GM21723 (cell line): ENCODE measurements at regions not wholly inside any gene's neighbourhood (a gene's known extent, or its start where the extent isn't known, plus 50 kb on each side); places are given as distances from the start of the nearest gene placed in this dataset.

Experiments
- ATAC-seq: cut with Tn5 transposase; IDR thresholded peaks from one replicate; pipeline ENCODE4 v1.9.1; 2021; ENCODE audit warnings: mild to moderate bottlenecking, moderate library complexity; ENCODE audit not compliant: unreplicated experiment

DNA sequence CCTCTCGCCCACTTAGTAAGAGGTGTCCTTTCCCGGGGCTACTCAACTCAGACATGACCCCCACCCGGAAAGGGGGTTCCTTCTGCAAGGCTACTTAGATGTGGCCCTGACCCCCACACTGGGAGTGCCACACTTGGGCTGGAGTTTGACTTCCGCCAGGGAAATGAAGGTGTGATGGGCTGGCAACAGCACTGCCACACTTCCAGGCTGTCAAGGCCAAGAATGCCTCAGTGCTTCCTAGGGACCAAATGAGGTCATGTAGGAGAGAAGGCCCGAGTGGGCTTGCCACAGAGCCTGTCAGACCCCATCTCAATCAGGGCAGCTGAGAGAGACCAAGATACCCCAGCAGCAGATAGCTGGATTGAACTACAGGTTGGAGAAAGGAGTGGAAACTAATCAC, 55.5 kb downstream of the DRD1 start:
- ATAC-seq, result no peak

DNA sequence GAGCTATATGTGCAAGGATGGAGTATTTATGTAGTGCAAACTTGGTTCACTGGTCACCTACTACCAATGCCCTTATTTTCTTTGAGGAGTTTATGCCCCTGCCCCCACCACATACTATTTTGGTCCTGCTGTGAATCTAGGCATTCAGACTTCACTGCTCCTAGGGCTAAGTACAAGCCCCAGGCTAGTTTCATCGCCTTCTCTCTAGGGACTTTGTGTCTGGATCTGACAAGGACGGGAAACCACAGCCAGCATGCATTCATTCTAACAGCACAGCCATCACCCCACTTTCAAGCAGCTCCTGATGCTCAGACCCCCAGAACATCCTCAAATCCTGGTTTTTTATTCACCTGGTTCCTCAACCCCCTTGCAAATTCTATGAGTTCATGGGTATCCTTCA, 56.8 kb downstream of the DRD1 start:
- no peak for ATAC-seq

DNA sequence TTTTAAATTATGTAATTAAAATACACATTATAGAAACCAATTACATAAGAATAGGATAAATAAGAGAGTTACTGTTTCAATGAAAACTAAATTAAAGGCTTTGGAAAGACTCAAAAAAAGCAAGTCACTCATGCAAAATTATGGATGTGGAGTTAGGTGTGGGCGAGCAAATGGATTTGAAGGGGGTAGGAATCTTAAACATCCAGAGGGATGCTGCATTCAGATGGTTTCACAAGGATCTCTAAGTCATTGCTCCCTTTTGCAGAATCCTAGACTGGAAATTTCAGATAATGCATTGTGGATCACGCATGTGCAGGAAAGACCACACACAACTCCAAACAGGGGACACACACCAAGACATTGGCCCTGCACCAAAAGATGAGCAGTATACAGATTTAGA, 57.5 kb downstream of the DRD1 start:
- ATAC-seq, result no peak

DNA sequence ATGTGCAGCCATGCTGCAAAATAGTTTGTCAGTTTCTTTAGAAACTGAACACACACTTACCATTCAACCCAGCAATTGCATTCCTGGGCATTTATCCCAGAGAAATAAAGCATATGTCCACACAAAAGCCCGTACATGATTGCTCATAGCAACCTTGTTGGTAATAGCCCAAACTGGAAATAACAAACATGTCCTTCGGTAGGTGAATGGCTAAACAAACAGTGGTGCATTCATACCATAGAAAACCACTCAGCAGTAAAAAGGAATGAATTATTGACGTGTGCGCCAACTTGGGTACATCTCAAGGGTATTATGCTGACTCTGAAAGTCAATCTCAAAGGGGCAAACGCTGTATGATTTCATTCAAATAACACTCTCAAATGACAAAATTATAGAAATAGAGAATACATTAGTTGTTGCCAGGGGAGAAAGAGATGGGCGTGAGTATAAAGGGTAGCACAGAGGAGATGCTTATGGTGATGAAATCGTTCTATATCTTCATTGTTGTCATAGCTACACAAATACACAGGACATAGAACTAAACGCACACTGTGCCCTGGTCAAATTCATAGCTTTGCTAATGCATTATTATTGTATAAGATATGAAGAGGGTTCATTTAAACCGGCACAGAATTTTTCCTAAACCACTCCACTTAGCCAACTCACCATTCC, 58.2 kb downstream of the DRD1 start:
- no peak for ATAC-seq

DNA sequence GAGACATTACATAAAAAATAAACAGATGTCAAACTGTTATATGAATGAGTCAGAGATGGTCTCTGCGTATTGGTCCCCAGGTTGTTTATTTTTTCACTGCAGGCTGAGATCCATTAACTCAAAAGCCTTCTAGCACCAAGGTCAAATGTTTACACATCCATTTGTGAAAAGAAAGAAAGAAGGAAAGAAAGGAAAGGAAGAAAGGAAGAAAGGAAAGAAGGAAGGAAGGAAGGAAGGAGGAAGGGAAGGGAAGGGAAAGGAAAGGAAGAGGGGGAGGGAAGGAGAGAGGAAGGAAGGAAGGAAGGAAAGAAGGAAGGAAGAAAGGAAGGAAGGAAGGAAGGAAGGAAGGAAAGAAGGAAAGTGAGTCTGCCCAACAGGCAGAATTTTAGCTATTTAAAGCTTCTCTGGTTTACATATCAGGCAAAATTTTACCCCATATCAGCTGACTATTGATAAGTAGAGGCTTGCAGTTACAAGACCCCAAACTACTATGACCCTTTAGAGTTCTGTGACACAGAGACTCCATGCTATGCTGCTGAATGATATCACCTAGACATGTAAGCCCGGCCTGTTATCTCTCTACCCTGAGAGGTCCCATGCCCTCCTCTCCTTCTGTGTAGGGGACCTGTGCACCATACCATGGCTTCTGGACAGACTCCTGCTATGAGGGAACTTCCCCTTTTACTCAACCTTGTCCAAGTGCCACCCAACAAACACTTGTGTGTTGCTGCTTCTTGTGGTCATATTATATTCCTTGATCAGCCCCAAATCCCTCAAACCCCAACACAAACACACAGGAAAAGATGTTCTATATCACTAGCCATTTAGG, 59.0 kb downstream of the DRD1 start:
- no peak for ATAC-seq

DNA sequence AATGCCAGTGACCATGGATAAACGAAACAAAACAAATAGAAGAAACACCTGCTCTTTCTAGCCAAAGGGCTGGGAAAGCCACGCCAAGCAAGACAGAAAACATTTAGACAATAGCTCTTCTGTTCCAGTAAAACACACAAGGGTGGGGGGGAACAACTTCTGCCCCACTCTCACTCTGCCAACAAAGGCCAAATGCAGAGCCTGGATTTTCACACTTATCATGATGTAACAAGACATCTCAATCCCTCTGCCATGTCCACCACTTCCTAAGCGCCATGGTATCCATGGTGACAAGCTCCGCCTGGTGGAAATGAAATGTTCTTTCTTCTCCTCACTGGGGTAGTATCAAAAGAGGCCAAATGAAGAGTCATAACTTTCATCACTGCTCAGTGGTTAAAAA, 60.6 kb downstream of the DRD1 start:
- no peak for ATAC-seq

DNA sequence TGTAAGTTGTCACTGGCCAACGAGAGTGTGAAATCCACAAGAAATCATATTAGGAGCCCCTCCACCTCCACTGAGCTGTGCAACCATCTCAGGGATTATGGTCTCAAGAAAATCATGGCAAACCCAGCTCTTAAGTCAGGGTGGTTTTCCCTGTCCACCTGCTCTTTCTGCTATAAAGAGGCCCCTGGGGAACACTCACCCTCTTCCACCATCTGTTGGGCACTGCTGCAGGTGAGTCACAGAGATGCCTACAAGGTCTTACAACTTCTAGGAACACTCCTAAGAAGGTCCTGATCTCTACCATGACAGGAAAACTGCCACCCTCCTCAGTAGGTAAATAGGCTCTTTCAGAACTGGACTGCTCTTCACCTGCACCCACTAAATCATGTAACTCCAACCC, 61.8 kb downstream of the DRD1 start:
- no peak for ATAC-seq

DNA sequence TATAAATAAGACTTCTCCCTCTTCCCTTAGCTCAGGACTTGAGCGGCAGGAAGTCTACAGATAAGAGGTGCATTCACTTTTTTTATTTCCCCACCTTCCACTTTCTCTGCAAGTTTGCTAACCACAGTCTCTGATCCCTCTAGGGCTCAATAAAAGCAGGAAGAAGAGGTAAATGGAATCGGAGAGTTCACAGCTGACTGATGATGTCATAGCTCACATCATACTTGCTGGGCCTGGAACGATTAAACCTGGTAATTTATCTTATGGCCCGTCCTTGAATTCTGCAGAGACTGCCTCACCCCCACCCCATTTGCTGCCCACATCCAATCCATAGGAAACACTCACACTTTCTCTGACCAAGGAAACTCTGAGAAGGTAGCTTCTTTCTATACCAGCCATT, 62.9 kb downstream of the DRD1 start:
- no peak for ATAC-seq

DNA sequence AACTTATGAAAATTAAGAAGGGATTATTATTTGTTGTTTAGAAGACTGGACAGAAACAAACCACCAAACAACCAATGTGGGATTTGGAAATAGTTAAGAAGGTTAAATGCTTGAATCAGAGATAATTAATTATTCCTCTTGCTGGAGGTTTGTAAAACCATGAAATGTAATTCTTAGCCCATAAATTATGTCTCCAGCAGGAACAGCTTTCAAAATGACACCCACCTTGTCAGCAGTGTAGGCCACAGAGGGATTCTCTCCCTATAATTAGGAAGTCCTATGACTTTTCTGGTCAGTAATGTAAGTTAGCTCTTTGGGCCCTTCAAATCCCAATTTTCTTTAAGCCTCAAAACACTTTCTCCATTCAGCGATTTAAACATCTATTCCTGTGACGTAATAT, 63.3 kb downstream of the DRD1 start:
- no peak for ATAC-seq

DNA sequence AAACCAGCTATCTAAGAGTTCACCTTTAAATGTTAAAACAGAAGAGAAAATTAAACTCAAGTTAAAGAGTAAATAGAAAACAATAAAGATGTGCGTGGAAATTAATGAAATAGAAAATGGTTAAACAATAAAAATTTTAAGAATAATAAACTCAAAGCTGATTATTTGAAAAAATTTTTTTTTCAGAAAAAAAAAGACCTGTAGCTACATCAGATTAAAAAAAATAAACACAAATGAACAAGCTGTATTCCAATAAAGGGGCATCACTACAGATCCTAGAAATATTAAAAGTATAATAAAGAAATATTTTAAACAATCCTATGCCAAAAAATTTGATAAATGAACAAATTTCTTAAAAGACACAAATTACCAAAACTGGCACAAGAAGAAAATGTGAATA, 64.1 kb downstream of the DRD1 start:
- ATAC-seq, result no peak

DNA sequence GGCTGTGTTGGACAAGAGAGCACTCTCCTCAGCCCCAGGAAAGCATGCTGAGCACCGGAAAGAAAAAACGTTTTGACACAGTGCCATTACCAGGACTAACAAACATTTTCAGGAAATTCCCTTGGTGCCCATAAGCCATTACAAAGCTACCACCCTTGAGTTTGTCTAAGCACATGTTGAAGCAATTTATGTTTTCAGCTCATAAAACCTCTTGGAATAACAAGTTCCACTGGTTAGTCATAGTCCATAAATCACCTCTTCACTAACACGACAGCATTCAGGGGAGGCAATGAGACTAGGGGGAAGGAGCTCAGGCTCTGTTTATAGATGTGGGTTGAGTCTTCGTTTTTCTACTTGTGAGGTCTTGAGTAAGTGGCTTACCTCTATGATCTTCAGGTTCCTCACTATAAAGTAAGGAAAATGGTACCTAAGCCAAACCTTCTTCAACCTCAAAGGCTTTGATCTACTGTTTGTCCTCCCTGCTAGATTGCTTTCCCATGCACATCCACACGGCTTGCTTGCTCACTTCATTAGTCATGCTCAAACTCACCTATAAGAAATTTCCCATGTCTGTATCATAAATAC, 65.4 kb downstream of the DRD1 start:
- ATAC-seq, result no peak

DNA sequence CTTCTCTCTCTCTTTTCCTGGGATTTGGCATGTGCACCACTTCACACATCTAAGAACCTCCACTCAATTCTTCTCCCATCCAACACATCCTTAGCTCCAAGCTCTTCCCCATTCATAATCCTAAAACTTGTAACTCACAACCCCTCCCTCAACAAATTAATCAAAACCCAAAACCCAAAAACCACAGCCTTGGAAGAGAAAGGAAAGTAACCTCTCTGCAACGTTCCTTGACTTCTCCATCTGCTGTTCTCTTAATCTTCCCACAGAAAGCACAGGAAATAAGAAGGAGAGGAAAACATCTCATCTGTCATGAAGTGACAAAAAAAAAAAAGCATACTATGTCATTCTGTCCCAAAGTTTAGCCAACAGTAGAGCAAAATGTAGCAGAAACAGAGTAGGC, 66.2 kb downstream of the DRD1 start:
- ATAC-seq, result no peak

DNA sequence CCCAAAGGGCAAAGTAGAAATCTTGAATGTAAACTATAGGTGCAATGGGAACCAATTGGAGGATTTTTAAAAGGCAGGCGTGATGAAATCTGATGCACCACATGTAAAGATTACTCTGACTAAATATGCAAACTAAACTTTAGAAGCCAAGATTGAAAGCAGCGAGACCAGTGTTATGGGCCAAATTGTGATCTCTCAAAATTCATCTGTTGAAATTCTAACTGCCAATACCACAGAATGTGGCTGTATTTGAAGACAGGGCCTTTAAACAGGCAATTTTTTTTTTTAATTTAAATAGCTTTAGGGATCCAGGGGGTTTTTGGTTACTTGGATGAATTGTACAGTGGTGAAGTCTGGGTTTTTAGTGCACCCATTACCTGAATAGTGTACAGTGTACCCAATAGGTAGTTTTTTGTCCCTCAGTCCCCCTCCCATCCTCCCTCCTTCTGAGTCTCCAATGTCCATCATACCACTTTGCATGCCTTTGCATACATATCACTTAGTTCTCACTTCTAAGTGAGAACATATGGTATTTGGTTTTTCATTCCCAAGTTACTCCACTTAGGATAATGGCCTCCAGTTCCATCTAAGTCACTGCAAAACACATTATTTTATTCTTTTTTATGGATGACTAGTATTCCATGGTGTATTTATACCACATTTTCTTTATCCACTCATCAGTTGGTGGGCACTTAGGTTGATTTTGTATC, 69.7 kb downstream of the DRD1 start:
- ATAC-seq, result no peak

DNA sequence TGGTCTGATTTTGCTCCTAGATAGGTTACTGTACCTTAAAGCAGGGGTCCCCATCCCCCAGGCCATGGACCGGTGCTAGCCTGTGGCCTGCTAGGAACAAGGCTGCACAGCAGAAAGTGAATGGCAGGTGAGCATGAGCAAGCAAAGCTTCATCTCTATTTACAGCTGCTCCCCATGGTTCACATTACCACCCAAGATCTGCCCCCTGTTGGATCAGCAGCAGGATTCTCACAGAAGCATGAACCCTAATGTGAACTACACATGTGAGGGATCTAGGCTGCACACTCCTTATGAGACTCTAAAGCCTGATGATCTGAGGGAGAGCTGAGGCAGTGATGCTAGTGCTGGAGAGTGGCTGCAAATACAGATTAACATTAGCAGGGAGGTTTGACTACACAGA, 78.1 kb downstream of the DRD1 start:
- ATAC-seq, result no peak

DNA sequence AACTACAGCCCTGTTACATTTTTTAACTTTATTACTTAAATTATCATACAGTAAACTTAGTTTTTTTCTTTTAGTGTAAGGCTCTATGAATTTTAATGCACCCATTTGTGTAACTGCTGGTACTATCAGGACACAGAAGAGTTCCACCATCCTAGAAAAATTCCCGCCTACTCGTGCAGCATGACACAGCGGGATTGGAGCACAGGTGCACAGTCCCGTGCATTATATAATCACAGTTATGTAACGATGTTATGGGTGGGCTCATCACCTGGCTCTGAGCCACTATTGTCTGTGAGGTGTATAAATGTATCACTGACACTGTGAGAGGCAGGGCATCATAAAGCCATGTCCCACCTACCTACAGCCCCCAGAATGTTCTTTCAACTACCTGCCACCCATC, 80.7 kb downstream of the DRD1 start:
- no peak for ATAC-seq

DNA sequence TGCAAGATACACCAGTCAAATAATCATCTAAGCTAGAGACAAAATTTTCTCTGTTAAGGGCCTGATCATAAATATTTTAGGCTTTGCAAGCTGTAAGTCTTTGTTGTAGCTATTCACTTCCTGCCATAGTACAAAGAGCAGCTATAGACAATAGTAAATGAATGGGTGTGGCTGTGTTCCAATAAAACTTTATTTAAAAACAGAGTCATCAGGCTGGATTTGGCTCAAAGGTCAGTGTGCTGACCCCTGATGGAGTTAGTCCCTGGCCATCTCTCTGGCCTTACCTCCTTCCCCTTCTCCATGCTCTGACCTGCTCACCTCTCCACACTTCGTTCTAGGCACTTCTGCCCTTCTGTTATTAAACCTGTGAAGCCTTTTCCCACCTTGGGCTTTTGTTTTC, 86.0 kb downstream of the DRD1 start:
- ATAC-seq, result no peak

DNA sequence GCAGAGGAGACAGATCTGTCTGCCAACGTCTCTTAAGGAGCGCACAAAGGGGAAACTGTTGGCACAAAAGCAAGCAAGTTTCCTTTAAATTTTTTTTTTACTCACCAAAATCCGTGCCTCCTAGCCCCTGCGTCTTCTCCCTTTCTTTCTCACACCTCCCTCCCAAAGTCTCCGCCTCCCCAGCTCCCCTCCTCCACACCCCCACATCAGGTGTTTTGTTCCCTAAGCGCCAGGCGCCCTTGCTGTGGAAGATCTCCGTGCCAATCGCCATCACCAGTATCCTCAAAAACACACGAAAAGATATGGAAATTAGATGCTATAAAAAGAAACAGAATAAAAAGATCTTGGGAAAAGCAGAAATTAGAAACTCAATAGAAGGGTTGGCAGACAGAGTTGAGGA, 87.6 kb downstream of the DRD1 start:
- no peak for ATAC-seq

DNA sequence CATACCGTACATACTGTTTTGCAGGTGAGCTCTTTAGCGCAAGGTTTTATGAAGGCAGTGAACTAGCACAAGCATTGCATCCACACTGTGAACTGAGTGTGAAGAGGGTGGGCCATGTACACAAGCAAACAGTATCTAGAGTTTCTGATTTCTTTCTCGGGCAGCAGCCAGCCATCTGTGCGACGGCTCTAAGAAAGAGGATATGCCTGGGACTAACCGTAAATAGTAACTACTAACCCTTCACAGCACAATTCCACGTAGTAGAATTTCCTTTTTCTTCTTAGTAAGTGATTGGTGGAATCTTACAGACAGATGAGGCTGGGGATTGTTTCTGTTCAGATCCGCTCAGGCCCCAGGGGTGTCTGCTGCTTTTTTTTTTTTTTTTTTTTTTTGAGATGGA, 89.0 kb downstream of the DRD1 start:
- no peak for ATAC-seq

DNA sequence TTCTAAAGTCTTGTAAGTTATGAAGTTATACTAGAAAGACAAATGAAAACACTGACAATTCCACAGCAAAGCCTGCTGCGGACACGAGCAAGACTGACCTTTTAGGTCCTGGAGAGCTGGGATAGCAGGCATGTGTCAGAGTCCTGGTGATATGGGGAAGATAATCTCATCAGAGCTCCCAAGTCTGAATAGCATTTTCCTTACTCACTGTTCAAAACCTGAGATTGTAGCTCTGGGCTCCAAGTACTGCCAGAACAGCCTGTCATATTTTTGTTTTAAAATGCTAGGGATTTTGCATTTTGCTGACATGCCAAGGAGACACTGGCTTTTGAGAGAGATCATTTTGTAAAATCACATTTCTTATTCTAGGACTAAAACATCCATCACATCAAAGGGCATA, 90.1 kb downstream of the DRD1 start:
- no peak for ATAC-seq

DNA sequence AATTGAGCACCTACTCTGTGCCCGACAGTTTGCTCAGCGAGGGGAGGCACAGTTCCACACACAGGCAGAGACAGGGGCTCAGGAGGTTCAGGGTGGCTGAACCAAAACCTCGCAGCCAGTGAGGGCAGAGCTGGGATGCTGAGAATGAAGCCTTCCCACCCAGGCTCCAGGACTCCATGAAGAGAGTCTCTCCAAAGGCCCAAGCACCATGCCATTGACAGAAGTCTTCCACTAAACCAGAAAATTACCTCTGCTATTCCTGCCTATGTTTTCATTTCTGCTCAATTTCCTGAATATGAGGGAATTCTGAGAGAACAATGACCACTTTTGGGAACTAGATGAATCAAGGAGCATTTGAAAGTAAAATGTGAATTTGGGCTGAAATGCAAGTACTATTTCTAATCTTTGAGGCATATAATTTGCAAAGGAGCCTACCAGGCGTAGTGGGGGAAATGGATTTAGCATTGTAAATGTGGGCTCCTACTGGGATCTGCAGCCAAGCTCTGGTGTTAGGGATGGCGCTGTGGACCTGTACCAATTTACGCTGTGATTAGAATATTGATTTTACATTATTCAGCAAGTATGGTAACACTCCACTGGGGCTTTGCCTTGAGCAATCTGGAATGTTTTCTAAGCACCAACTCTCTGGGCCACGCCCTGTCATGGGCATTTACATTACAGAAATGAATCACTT, 91.9 kb downstream of the DRD1 start:
- ATAC-seq, result no peak

DNA sequence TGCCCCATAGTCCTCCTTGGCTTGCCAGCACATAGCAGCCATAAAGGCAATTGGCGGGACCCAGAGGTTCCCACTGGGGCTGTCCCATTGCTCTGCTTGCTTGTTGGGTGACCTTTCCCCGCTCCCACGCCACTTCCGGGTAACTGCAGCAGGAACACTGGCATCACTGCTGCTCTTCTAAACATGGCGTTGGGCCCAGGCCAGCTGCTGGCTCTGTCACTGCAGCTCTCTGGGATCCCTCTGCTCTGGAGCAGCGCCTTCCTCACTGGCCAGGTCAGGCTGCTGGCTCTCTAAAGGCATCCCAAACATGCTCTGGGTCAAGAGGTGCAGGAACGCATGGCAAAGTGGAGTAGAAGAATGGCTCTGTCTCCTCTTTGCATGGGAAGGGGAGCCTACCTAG, 92.9 kb downstream of the DRD1 start:
- ATAC-seq, result no peak
